Adipocyte (in vitro differentiated cells): ENCODE measurements at regions not wholly inside any gene's neighbourhood (a gene's known extent, or its start where the extent isn't known, plus 50 kb on each side); places are given as distances from the start of the nearest gene placed in this dataset.

Experiments used
- DNase-seq: peaks from one replicate; pipeline ENCODE4 v3.0.0-alpha.2; 2015; ENCODE audit warnings: low read depth
- H3K27me3 ChIP-seq: replicated peaks from 2 replicates; pipeline ENCODE4 v1.7.0; 2013; ENCODE audit warnings: mild to moderate bottlenecking, low read length, moderate library complexity; ENCODE audit not compliant: control insufficient read depth, insufficient read depth
- H3K36me3 ChIP-seq: 2 replicates; pipeline ENCODE4 v1.7.0; 2013; ENCODE audit warnings: low read length, mild to moderate bottlenecking, moderate library complexity; ENCODE audit not compliant: control insufficient read depth, insufficient read depth, severe bottlenecking
- H3K4me1 ChIP-seq: 2 replicates; pipeline ENCODE4 v1.7.0; 2013; ENCODE audit warnings: mild to moderate bottlenecking, low read length, moderate library complexity; ENCODE audit not compliant: control insufficient read depth, insufficient read depth
- H3K4me3 ChIP-seq: 2 replicates; pipeline ENCODE4 v1.7.0; 2013; ENCODE audit warnings: mild to moderate bottlenecking, low read length, moderate library complexity
- H3K9ac ChIP-seq: 2 replicates; pipeline ENCODE4 v1.7.0; 2013; ENCODE audit warnings: mild to moderate bottlenecking, low read length, moderate library complexity
- H3K9me3 ChIP-seq: 2 replicates; pipeline ENCODE4 v1.7.0; 2013; ENCODE audit warnings: mild to moderate bottlenecking, low read length, moderate library complexity; ENCODE audit not compliant: control insufficient read depth

- Histone ChIP-seq H3K9ac (no peak overlapping the region), H3K36me3 (no peaks in the 10 kb centered on the region)
- DNase-seq: no peak
Observed at GRCh38 chr16:79728048-79728922, 127.7 kb upstream of the MAF start.

DNA sequence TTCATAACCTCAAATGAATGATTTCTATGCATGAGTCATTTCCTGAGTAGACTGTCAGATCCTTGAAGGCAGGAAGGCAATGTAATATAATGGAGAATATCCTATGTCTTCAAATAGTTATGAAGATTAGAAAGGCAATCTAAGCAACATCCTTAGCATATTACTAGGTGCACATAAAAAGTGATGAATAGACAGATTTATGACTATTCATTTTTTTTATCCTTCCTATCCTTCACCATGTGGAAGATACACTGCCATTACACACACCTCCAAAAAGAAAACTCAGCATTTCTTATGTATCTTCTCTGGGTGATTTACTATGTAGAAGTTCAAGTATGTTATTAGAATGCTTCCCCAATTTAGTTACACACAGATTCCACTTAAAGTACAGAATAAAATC is 126.4 kb upstream of the MAF start:
- Histone ChIP-seq H3K4me3 (no peak overlapping the region), H3K4me1 (peaks cover under 1% of the 10 kb centered on the region), H3K27me3 (peaks cover 7% of the 10 kb centered on the region), H3K9me3 (no peaks in the 10 kb centered on the region), H3K9ac (no peak overlapping the region), H3K36me3 (no peaks in the 10 kb centered on the region)
- no peak for DNase-seq

More at GRCh38 chr16:79728048-79728922, 127.7 kb upstream of the MAF start:
- Histone ChIP-seq H3K27me3 (peaks cover 7% of the 10 kb centered on the region), H3K9me3 (no peaks in the 10 kb centered on the region), H3K4me3 (no peak overlapping the region), H3K4me1 (no peaks in the 10 kb centered on the region)

GRCh38 chr16:79725051-79725450 is 124.5 kb upstream of the MAF start:
- Histone ChIP-seq H3K36me3 (no peaks in the 10 kb centered on the region), H3K9me3 (no peaks in the 10 kb centered on the region), H3K9ac (no peak overlapping the region), H3K27me3 (no peaks in the 10 kb centered on the region), H3K4me1 (peaks cover 10% of the 10 kb centered on the region), H3K4me3 (no peak overlapping the region)
- no peak for DNase-seq

- no peak for DNase-seq
- Histone ChIP-seq H3K4me3 (no peak overlapping the region), H3K27me3 (no peaks in the 10 kb centered on the region), H3K36me3 (no peaks in the 10 kb centered on the region), H3K4me1 (peaks cover 10% of the 10 kb centered on the region), H3K9ac (no peak overlapping the region), H3K9me3 (no peaks in the 10 kb centered on the region)
Observed at GRCh38 chr16:79723583-79724168, 123.1 kb upstream of the MAF start.

DNA sequence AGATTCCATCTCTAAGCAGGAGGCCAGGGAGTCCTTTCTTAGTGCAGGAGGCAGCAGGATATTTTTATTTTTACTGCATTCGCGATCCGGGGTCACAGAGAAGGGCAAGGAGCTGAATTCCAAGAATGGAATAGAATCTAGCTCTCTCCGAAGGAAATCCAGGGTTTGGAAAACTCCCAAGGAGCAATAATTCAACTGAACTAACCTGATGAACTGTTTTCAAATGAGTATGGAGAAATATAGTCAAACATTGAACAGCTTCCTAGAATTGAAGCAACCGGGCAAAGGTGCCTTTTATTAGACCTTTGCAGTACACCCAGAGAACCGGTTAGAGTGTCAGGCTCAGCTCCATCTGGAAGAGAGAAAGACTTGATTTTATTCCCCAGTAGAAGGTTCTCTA is 120.7 kb upstream of the MAF start:
- Histone ChIP-seq H3K9ac (no peak overlapping the region), H3K36me3 (no peaks in the 10 kb centered on the region)

DNA sequence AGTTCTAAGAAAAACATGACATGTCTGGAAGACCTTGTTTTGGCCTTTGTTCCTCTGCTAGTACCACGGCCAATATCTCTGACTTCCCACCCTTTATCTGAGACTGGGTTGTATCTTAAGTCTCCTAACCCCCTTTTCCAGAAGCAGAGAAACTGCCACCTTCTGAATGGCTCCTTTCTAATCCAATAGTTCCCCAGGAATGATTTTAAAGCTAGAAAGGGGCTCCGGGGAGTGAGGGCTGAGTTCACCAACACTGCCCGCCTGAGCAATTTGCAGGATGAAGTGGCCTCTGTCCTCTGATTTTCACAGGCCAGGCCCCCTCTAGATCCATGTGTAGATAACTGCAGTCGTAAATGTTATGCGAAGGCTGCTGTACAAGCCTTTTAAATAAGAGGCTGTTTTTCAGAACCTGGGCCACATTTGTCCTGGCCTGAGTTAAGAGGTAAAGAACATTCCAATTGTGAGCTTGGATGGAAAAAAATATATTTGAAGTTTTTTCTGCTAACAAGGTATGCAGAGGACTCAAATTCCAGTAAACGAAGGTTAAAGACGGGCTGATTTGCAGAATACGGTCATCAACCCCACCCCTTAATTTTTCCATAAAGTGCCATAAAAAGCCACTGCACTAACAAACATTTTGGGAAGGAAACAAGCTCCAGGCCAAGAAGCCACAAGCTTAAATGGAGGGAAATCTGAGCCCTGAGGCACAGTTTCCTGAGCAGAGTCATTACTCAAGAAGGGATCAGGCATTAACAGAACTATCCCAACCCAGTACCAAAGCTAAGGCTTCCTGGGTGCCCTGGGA is 117.0 kb upstream of the MAF start:
- H3K9me3 ChIP-seq: no peaks in the 10 kb centered on the region
- no peaks in the 10 kb centered on the region for H3K27me3 ChIP-seq
- H3K4me1 ChIP-seq: peaks cover 34% of the 10 kb centered on the region
- no peak overlapping the region for H3K4me3 ChIP-seq
- no peak for DNase-seq
- no peaks in the 10 kb centered on the region for H3K36me3 ChIP-seq
- no peak overlapping the region for H3K9ac ChIP-seq

More for the DNA sequence above, 120.7 kb upstream of the MAF start:
- H3K4me3 ChIP-seq: no peak overlapping the region
- H3K27me3 ChIP-seq: no peaks in the 10 kb centered on the region
- no peak for DNase-seq
- H3K4me1 ChIP-seq: peaks cover 19% of the 10 kb centered on the region
- H3K9me3 ChIP-seq: no peaks in the 10 kb centered on the region

- Histone ChIP-seq H3K9ac (no peak overlapping the region), H3K27me3 (no peaks in the 10 kb centered on the region), H3K9me3 (no peaks in the 10 kb centered on the region), H3K4me1 (peaks cover 33% of the 10 kb centered on the region), H3K36me3 (no peaks in the 10 kb centered on the region), H3K4me3 (no peak overlapping the region)
- no peak for DNase-seq
Observed at GRCh38 chr16:79716645-79717332, 116.3 kb upstream of the MAF start.

DNA sequence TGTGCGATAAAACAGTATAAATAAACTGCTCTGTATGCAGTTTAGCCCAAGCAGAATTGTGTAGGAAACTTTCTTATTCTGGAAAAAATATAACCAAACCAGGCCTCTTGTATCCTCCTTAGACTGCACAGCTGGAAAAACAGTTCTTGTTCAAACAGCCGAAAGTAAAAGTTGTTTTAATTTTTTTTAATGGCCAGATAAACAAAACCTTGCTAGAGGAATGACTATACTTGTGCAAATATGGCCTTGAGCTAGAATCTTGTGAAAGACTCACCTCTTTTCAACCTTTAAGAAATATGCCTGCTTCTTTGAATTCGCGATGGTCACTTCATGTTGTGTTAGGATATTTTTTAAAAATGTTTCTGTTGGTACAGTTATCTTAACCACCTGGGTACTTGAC is 114.5 kb upstream of the MAF start:
- Histone ChIP-seq H3K9me3 (no peaks in the 10 kb centered on the region), H3K36me3 (no peaks in the 10 kb centered on the region), H3K27me3 (no peaks in the 10 kb centered on the region)

GRCh38 chr16:79714440-79714839 is 113.9 kb upstream of the MAF start:
- no peaks in the 10 kb centered on the region for H3K27me3 ChIP-seq
- no peaks in the 10 kb centered on the region for H3K36me3 ChIP-seq
- no peak overlapping the region for H3K4me3 ChIP-seq
- no peak for DNase-seq
- H3K9me3 ChIP-seq: no peaks in the 10 kb centered on the region
- H3K4me1 ChIP-seq: peaks cover 24% of the 10 kb centered on the region
- H3K9ac ChIP-seq: no peak overlapping the region

More for the DNA sequence above, 114.5 kb upstream of the MAF start:
- Histone ChIP-seq H3K9ac (no peak overlapping the region), H3K4me1 (peaks cover 24% of the 10 kb centered on the region), H3K4me3 (no peak overlapping the region)
- no peak for DNase-seq

DNA sequence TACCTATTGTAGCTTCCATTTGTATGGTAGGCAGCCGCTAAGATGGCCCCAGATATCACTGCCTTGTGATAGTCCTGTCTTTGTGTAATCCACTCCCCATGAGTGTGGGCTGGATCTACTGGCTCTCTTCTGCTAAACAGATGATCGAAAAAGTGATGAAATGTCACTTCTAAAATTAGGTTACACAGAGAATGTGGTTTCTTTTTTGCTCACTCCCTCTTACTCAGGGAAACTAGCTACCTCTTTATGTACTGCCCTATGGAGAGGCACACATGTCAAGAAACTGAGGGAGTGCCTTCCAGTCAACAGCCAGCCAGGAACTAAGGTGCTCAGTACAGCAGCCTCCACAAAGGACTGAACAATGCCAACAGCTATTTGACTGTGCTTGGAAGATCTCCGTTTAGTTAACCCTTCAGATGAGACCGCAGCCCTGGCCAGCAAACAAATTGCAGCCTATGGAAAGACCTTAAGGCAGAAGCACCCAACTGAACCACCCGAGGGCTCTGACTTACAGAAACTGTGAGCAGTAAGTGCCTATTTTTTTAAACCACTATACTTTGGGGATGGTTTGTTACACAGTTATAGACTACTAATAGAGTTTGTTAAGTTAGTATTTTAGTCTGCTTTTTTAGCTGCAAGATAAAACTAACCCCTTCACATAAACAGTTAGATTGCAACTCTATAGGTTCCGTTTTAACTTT is 113.2 kb upstream of the MAF start:
- H3K36me3 ChIP-seq: no peaks in the 10 kb centered on the region
- no peak overlapping the region for H3K9ac ChIP-seq
- peaks cover 24% of the 10 kb centered on the region for H3K4me1 ChIP-seq
- no peak for DNase-seq
- H3K9me3 ChIP-seq: no peaks in the 10 kb centered on the region
- H3K4me3 ChIP-seq: no peak overlapping the region
- no peaks in the 10 kb centered on the region for H3K27me3 ChIP-seq
